ENCODE measurements at regions not wholly inside any gene's neighbourhood (a gene's known extent, or its start where the extent isn't known, plus 50 kb on each side); places are given as distances from the start of the nearest gene placed in this dataset.

DNA sequence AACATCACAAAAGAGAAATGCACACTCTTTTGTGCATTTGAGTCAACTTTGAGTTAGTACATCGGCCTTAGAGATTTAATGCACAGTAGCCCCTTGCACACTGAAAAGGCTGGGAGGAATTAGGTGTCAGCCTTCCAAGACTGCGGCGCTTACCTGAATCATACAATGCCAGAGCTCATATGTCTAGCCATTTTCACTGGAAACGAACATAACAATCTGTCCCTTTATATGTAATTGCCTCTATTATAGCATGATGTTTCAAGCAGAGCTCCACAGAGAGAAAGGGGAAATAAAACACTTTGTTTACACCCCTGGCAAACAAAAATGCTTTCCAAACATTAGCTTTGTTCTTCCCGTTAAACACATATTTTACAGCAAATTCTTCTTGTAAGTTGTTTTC is 315.7 kb upstream of the SLCO3A1 start (continued):
- TF ChIP-seq, protein P1, sequence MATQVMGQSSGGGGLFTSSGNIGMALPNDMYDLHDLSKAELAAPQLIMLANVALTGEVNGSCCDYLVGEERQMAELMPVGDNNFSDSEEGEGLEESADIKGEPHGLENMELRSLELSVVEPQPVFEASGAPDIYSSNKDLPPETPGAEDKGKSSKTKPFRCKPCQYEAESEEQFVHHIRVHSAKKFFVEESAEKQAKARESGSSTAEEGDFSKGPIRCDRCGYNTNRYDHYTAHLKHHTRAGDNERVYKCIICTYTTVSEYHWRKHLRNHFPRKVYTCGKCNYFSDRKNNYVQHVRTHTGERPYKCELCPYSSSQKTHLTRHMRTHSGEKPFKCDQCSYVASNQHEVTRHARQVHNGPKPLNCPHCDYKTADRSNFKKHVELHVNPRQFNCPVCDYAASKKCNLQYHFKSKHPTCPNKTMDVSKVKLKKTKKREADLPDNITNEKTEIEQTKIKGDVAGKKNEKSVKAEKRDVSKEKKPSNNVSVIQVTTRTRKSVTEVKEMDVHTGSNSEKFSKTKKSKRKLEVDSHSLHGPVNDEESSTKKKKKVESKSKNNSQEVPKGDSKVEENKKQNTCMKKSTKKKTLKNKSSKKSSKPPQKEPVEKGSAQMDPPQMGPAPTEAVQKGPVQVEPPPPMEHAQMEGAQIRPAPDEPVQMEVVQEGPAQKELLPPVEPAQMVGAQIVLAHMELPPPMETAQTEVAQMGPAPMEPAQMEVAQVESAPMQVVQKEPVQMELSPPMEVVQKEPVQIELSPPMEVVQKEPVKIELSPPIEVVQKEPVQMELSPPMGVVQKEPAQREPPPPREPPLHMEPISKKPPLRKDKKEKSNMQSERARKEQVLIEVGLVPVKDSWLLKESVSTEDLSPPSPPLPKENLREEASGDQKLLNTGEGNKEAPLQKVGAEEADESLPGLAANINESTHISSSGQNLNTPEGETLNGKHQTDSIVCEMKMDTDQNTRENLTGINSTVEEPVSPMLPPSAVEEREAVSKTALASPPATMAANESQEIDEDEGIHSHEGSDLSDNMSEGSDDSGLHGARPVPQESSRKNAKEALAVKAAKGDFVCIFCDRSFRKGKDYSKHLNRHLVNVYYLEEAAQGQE (IDR thresholded peaks at IDR 0.05; ENCODE audit: unreplicated experiment): no peak
- TF ChIP-seq EZH2 (IDR thresholded peaks at IDR 0.05; ENCODE audit: low read depth, unreplicated experiment): no peak
- no peak for TF ChIP-seq STAT1 (IDR thresholded peaks at IDR 0.05; ENCODE audit: unreplicated experiment)
- TF ChIP-seq ZNF114 (CRISPR knock-in tag; IDR thresholded peaks at IDR 0.05): no peak
- no peak for TF ChIP-seq POLR2AphosphoS5 (IDR thresholded peaks at IDR 0.05; ENCODE audit: low read depth)
- TF ChIP-seq, protein P2, sequence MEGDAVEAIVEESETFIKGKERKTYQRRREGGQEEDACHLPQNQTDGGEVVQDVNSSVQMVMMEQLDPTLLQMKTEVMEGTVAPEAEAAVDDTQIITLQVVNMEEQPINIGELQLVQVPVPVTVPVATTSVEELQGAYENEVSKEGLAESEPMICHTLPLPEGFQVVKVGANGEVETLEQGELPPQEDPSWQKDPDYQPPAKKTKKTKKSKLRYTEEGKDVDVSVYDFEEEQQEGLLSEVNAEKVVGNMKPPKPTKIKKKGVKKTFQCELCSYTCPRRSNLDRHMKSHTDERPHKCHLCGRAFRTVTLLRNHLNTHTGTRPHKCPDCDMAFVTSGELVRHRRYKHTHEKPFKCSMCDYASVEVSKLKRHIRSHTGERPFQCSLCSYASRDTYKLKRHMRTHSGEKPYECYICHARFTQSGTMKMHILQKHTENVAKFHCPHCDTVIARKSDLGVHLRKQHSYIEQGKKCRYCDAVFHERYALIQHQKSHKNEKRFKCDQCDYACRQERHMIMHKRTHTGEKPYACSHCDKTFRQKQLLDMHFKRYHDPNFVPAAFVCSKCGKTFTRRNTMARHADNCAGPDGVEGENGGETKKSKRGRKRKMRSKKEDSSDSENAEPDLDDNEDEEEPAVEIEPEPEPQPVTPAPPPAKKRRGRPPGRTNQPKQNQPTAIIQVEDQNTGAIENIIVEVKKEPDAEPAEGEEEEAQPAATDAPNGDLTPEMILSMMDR (conservative IDR thresholded peaks at IDR 0.05; ENCODE audit: low read depth in 2 of 2): no peak

DNA sequence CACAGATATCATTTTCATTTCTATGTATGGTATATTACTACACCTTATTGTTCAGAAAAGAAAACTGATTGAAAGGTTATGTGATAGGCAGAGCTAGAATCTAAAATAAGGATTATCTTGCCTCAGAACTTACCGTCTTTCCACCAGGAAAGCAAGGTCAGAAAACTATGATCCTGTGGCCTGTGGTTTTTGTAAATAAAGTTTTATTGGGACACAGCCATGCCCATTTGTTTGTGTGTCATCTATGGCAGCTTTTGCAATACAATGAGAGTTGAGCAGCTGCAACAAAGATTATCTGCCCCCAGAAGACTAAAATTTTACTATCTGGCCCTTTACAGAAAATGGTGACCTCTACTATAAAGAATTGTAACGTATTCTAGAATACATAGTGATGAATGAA is 314.7 kb upstream of the SLCO3A1 start:
- H3K36me3 Mint-ChIP-seq (ENCODE audit: low read depth): no peaks in the 10 kb centered on the region
- Histone ChIP-seq H3K4me1 (ENCODE audit: insufficient read depth) (no peaks in the 10 kb centered on the region), H3K27me3 (ENCODE audit: insufficient read depth) (no peaks in the 10 kb centered on the region)

DNA sequence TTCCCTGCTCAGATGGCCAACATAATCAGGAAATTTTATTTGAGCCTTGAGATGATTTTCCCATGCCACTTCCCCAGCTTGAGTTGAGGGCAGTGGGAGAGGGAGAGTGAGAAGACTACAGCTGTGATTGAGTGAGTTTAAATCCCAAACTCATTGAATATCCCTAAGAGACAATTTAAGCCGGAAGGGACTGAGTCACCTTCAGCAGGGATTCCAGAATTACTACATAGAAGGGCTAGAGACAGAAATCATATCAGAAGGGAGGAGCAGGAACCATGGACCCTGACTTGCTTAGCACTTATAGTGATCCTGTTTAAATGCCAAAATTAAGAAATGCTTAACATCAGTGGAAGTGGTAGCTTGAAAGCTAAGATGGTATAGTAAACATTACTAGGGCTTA is 312.2 kb upstream of the SLCO3A1 start:
- H3K36me3 Mint-ChIP-seq (ENCODE audit: low read depth): no peaks in the 10 kb centered on the region
- no peaks in the 10 kb centered on the region; the same call in 1 of the 3 replicates for H3K4me1 Mint-ChIP-seq
- no peaks in the 10 kb centered on the region for H3K27me3 Mint-ChIP-seq (ENCODE audit: insufficient read depth, low read depth, poor library complexity)
- ATAC-seq: no peak
- H3F3A ChIP-seq (replicated peaks; ENCODE audit: low read depth): no peaks in the 10 kb centered on the region
- no peak overlapping the region for H3K4me2 ChIP-seq
- no peaks in the 10 kb centered on the region for H3K4me1 ChIP-seq (ENCODE audit: insufficient read depth)
- H3K36me3 ChIP-seq (ENCODE audit: insufficient read depth): no peaks in the 10 kb centered on the region
- no peaks in the 10 kb centered on the region for H3K79me2 ChIP-seq (replicated peaks; ENCODE audit: insufficient read depth)
- H3K4me3 ChIP-seq: no peak overlapping the region
- no peak overlapping the region for H3K4me3 Mint-ChIP-seq
- no peaks in the 10 kb centered on the region for H4K20me1 ChIP-seq (replicated peaks; ENCODE audit: insufficient read depth)
- no peak for DNase-seq (ENCODE audit: low spot score)
- H3K9me2 ChIP-seq (ENCODE audit: insufficient read depth): peaks cover 8% of the 10 kb centered on the region; the same call in 1 of the 2 replicates
- H3K27me3 ChIP-seq (ENCODE audit: insufficient read depth): no peaks in the 10 kb centered on the region
- H3K27ac Mint-ChIP-seq: no peak overlapping the region
- H3K27ac ChIP-seq (ENCODE audit: low read depth): no peak overlapping the region
- H2AFZ ChIP-seq: no peak overlapping the region
- H3K9me3 Mint-ChIP-seq: no peaks in the 10 kb centered on the region; the same call in 2 of the 3 replicates
- TF ChIP-seq, protein P2 (conservative IDR thresholded peaks at IDR 0.05; ENCODE audit: low read depth in 2 of 2): no peak

More for the DNA sequence above, 314.7 kb upstream of the SLCO3A1 start:
- Mint-ChIP-seq H3K27ac (no peak overlapping the region), H3K4me1 (no peaks in the 10 kb centered on the region; the same call in 1 of the 3 replicates), H3K9me3 (no peaks in the 10 kb centered on the region; the same call in 2 of the 3 replicates), H3K27me3 (ENCODE audit: insufficient read depth, low read depth, poor library complexity) (no peaks in the 10 kb centered on the region), H3K4me3 (no peak overlapping the region)
- no peak overlapping the region for H2AFZ ChIP-seq
- ATAC-seq: no peak
- H4K20me1 ChIP-seq (replicated peaks; ENCODE audit: insufficient read depth): no peaks in the 10 kb centered on the region
- H3K9me2 ChIP-seq (ENCODE audit: insufficient read depth): peaks cover 4% of the 10 kb centered on the region; the same call in 1 of the 2 replicates
- TF ChIP-seq ZNF331 (CRISPR knock-in tag; IDR thresholded peaks at IDR 0.05; ENCODE audit: low read depth): no peak
- no peak for TF ChIP-seq EZH2phosphoT487 (IDR thresholded peaks at IDR 0.05; ENCODE audit: unreplicated experiment)
- no peak for TF ChIP-seq POLR2AphosphoS5 (IDR thresholded peaks at IDR 0.05; ENCODE audit: low read depth)
- TF ChIP-seq STAT1 (IDR thresholded peaks at IDR 0.05; ENCODE audit: unreplicated experiment): no peak
- no peaks in the 10 kb centered on the region for H3K36me3 ChIP-seq (ENCODE audit: insufficient read depth)
- H3K27ac ChIP-seq (ENCODE audit: low read depth): no peak overlapping the region
- H3K4me3 ChIP-seq: no peak overlapping the region
- DNase-seq (ENCODE audit: low spot score): no peak
- H3K79me2 ChIP-seq (replicated peaks; ENCODE audit: insufficient read depth): no peaks in the 10 kb centered on the region
- H3F3A ChIP-seq (replicated peaks; ENCODE audit: low read depth): no peaks in the 10 kb centered on the region
- H3K4me2 ChIP-seq: no peak overlapping the region
